ENCODE measurements at regions not wholly inside any gene's neighbourhood (a gene's known extent, or its start where the extent isn't known, plus 50 kb on each side); places are given as distances from the start of the nearest gene placed in this dataset.

GRCh38 chr4:104726002-104726401 is 231.3 kb upstream of the CXXC4 start:
- TF ChIP-seq, protein P1, sequence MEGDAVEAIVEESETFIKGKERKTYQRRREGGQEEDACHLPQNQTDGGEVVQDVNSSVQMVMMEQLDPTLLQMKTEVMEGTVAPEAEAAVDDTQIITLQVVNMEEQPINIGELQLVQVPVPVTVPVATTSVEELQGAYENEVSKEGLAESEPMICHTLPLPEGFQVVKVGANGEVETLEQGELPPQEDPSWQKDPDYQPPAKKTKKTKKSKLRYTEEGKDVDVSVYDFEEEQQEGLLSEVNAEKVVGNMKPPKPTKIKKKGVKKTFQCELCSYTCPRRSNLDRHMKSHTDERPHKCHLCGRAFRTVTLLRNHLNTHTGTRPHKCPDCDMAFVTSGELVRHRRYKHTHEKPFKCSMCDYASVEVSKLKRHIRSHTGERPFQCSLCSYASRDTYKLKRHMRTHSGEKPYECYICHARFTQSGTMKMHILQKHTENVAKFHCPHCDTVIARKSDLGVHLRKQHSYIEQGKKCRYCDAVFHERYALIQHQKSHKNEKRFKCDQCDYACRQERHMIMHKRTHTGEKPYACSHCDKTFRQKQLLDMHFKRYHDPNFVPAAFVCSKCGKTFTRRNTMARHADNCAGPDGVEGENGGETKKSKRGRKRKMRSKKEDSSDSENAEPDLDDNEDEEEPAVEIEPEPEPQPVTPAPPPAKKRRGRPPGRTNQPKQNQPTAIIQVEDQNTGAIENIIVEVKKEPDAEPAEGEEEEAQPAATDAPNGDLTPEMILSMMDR (conservative IDR thresholded peaks at IDR 0.05) = no peak
- no peaks in the 10 kb centered on the region for H3K4me1 Mint-ChIP-seq (ENCODE audit: unreplicated experiment)
- no peak for DNase-seq (ENCODE audit: extremely low spot score, unreplicated experiment)
- H3K36me3 Mint-ChIP-seq = no peaks in the 10 kb centered on the region
- peaks cover 6% of the 10 kb centered on the region for H3K9me3 Mint-ChIP-seq
- H3K27me3 Mint-ChIP-seq = peaks cover 35% of the 10 kb centered on the region
- H3K4me3 Mint-ChIP-seq = no peak overlapping the region
- no peak overlapping the region for H3K27ac Mint-ChIP-seq

- TF ChIP-seq, protein P1 (conservative IDR thresholded peaks at IDR 0.05) = no peak
- H3K27me3 Mint-ChIP-seq = peaks cover 42% of the 10 kb centered on the region
- peaks cover 6% of the 10 kb centered on the region for H3K9me3 Mint-ChIP-seq
Observed at GRCh38 chr4:104727643-104728042, 232.9 kb upstream of the CXXC4 start.

DNA sequence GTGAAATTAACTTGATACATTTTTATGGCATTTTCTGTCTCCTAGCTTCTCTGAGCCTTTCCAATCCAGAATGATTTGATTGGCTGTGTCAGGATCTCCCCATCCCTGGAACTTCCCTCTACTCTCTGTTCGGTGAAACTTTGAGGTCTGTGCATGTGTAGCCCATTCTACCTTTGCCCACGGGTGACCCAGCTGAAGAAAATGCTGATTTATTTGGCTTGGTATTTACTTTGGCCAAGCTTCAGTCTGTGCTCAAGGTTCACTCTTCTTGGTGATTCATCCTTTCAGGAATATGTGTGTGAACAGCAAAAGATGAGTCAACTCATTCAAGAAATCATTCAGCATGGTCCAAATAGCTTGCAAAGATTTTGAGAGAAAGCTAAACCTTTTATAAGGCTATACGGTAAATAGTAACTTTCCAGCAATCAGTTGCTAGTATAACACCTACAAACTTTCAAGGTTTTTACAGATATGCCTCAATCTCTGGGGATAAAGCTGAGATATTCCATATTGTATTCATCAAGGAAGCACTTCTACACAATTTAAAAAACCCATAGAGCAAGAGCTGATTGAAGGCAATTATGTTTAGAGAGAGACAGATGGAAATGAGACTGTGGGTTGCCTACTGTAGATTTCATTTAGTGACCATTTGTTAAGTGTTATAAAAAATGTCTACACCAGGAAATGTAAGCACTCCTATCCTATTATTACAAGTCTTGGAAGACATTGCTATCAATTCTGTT is 233.9 kb upstream of the CXXC4 start:
- Mint-ChIP-seq H3K4me1 (ENCODE audit: unreplicated experiment) (no peaks in the 10 kb centered on the region), H3K27ac (no peak overlapping the region), H3K36me3 (no peaks in the 10 kb centered on the region), H3K9me3 (peaks cover 6% of the 10 kb centered on the region), H3K27me3 (peaks cover 45% of the 10 kb centered on the region), H3K4me3 (no peak overlapping the region)
- DNase-seq (ENCODE audit: extremely low spot score, unreplicated experiment) = no peak
- TF ChIP-seq, protein P1 (conservative IDR thresholded peaks at IDR 0.05) = no peak

More at GRCh38 chr4:104727643-104728042, 232.9 kb upstream of the CXXC4 start:
- H3K4me3 Mint-ChIP-seq = no peak overlapping the region
- no peaks in the 10 kb centered on the region for H3K36me3 Mint-ChIP-seq
- H3K4me1 Mint-ChIP-seq (ENCODE audit: unreplicated experiment) = no peaks in the 10 kb centered on the region
- no peak for DNase-seq (ENCODE audit: extremely low spot score, unreplicated experiment)
- H3K27ac Mint-ChIP-seq = no peak overlapping the region

DNA sequence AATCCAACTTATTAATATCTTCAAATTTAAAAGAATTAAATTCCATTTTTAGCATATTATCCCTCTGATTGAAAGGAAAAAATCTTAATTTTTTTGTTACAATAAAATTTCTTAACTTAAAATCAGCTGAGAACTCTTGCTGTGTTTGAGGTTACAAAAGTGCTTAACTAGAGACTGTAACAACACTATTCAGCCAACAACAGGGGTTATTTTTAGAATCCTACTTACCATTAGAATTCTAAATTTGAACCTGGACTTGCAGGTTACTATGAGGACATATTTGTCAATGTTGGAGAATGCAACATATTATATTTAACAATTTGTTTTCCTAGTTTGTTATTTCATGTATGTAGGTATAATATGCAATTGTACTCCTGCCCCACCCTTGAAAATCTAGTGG is 238.1 kb upstream of the CXXC4 start:
- TF ChIP-seq, protein P1 (conservative IDR thresholded peaks at IDR 0.05) = no peak
- Mint-ChIP-seq H3K36me3 (no peaks in the 10 kb centered on the region), H3K4me3 (no peak overlapping the region), H3K4me1 (ENCODE audit: unreplicated experiment) (no peaks in the 10 kb centered on the region), H3K27ac (no peak overlapping the region), H3K9me3 (no peaks in the 10 kb centered on the region), H3K27me3 (peaks cover 60% of the 10 kb centered on the region)
- no peak for DNase-seq (ENCODE audit: extremely low spot score, unreplicated experiment)

DNA sequence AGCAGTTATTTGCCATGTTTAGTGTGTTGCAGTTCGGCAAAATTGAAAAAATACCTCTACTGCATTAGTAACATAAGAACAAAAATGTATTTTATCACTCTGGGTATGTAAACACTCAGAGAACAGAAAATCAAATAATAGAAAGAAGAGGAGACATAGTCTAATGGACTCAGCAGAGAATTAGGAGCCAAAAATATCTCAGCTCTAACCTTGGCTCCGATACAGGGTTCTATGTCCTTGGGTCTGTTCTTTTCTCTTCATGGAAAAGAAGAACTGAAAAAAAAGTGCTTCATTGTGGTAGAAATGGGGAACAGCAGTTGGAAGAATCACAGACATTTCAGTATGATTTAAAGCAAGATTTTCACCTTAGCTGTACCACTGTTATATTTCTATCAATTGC is 240.5 kb upstream of the CXXC4 start:
- Mint-ChIP-seq H3K4me1 (ENCODE audit: unreplicated experiment) (no peaks in the 10 kb centered on the region), H3K27me3 (peaks cover 67% of the 10 kb centered on the region), H3K27ac (no peak overlapping the region), H3K9me3 (no peaks in the 10 kb centered on the region), H3K4me3 (no peak overlapping the region), H3K36me3 (no peaks in the 10 kb centered on the region)
- TF ChIP-seq, protein P1 (conservative IDR thresholded peaks at IDR 0.05) = no peak
- DNase-seq (ENCODE audit: extremely low spot score, unreplicated experiment) = no peak
